B cell (primary cell): ENCODE measurements at regions not wholly inside any gene's neighbourhood (a gene's known extent, or its start where the extent isn't known, plus 50 kb on each side); places are given as distances from the start of the nearest gene placed in this dataset.

ENCODE experiments used
- EZH2 ChIP-seq: IDR thresholded peaks from 2 replicates; pipeline ENCODE4 v1.6.1; 2012; ENCODE audit warnings: borderline replicate concordance, low read depth, mild to moderate bottlenecking, moderate library complexity, low read length; ENCODE audit not compliant: insufficient read depth, poor library complexity, severe bottlenecking
- TF ChIP-seq, protein P1 (sequence below): fragments of 200-600 bp; IDR thresholded peaks from one replicate; pipeline ENCODE4 v1.8.0; 2022; ENCODE audit warnings: antibody characterized with exemption, mild to moderate bottlenecking

DNA sequence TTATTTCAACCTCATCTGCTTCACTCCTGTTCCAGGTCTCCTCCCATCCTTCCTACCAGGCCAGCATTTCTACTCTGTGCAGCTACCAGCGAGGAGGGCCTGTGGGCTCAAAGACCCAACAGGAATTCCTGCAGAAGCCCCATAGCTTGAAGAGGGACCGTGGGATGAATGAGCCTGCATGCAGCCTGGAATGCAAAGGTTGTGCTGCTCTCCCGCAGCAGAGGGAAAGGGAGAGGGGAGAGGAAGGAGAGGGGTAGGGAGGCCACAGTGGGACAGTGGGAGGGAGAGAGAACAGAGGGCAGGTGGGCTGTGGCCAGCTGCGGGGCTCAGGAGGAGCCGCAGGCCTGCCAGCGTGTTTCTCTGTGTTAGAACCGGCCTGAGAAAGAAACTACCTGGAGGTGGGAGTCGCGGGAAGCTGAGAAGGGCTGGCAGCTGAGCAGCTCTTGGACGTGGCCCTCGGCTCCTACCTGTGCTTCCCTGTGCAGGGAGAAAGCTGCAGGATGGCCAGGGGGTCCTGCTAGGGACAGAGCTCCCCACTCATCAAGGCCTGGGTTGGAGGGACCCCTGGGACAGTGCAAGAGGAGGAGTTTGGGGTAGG, 66.1 kb upstream of the MLN start:
- TF ChIP-seq, protein P1, sequence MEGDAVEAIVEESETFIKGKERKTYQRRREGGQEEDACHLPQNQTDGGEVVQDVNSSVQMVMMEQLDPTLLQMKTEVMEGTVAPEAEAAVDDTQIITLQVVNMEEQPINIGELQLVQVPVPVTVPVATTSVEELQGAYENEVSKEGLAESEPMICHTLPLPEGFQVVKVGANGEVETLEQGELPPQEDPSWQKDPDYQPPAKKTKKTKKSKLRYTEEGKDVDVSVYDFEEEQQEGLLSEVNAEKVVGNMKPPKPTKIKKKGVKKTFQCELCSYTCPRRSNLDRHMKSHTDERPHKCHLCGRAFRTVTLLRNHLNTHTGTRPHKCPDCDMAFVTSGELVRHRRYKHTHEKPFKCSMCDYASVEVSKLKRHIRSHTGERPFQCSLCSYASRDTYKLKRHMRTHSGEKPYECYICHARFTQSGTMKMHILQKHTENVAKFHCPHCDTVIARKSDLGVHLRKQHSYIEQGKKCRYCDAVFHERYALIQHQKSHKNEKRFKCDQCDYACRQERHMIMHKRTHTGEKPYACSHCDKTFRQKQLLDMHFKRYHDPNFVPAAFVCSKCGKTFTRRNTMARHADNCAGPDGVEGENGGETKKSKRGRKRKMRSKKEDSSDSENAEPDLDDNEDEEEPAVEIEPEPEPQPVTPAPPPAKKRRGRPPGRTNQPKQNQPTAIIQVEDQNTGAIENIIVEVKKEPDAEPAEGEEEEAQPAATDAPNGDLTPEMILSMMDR: no peak
- no peak for TF ChIP-seq EZH2
